ENCODE measurements at regions not wholly inside any gene's neighbourhood (a gene's known extent, or its start where the extent isn't known, plus 50 kb on each side); places are given as distances from the start of the nearest gene placed in this dataset.

- H3K36me3 Mint-ChIP-seq (ENCODE audit: insufficient read depth in 2 of 2) = no peaks in the 10 kb centered on the region
- peaks cover 12% of the 10 kb centered on the region for H3K27me3 Mint-ChIP-seq (ENCODE audit: low read depth)
- no peak overlapping the region for H3K4me3 Mint-ChIP-seq
- no peak overlapping the region for H3K27ac Mint-ChIP-seq
- DNase-seq (no peak), ATAC-seq (replicated peaks in 1 of 2) (no peak)
- H3K9me3 Mint-ChIP-seq = peaks cover 0 to 5% of the 10 kb centered on the region in 2 donors
- no peaks in the 10 kb centered on the region for H3K4me1 Mint-ChIP-seq (ENCODE audit: low read depth)
Observed at GRCh38 chr1:38466487-38466886, 393.1 kb downstream of the RRAGC start.

- no peaks in the 10 kb centered on the region for H3K36me3 Mint-ChIP-seq (ENCODE audit: insufficient read depth in 2 of 2)
- H3K4me3 Mint-ChIP-seq = no peak overlapping the region
- no peak overlapping the region for H3K27ac Mint-ChIP-seq
- H3K9me3 Mint-ChIP-seq = peaks cover 0 to 1% of the 10 kb centered on the region in 2 donors
- H3K27me3 Mint-ChIP-seq (ENCODE audit: low read depth) = peaks cover 6% of the 10 kb centered on the region
- no peak for ATAC-seq (replicated peaks in 1 of 2)
- DNase-seq = no peak
- no peaks in the 10 kb centered on the region for H3K4me1 Mint-ChIP-seq (ENCODE audit: low read depth)
Observed at GRCh38 chr1:38465460-38465859, 394.1 kb downstream of the RRAGC start.

- H3K27me3 Mint-ChIP-seq (ENCODE audit: low read depth) = peaks cover 19% of the 10 kb centered on the region
- no peak overlapping the region for H3K27ac Mint-ChIP-seq
- ATAC-seq (replicated peaks in 1 of 2) (no peak), DNase-seq (no peak)
- no peak overlapping the region for H3K4me3 Mint-ChIP-seq
- peaks cover 0 to 1% of the 10 kb centered on the region in 2 donors for H3K9me3 Mint-ChIP-seq
- no peaks in the 10 kb centered on the region for H3K36me3 Mint-ChIP-seq (ENCODE audit: insufficient read depth in 2 of 2)
- no peaks in the 10 kb centered on the region for H3K4me1 Mint-ChIP-seq (ENCODE audit: low read depth)
Observed at GRCh38 chr1:38464071-38464661, 395.4 kb downstream of the RRAGC start.

DNA sequence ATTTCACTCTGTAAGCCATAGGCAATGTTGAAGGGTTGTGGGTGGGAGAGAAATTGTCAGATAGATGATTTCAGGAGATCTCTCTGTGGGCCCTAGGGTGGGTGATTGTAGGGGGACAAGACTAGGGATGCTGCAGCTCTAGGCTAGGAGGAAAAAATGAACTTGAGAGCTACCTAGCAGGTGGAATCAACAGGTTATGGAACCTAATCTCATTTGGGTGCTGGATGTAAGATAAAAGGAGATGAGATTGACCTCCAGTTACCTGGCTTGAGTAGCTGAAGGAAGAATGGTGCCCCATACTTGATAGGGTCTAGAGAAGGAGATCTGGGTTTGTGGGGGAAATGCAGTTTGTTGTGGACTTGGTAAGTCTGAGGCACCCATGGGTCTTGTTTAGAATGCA lies 396.5 kb downstream of the RRAGC start:
- H3K4me3 Mint-ChIP-seq = no peak overlapping the region
- H3K9me3 Mint-ChIP-seq = peaks cover 0 to 1% of the 10 kb centered on the region in 2 donors
- H3K27ac Mint-ChIP-seq = no peak overlapping the region
- H3K4me1 Mint-ChIP-seq (ENCODE audit: low read depth) = no peaks in the 10 kb centered on the region
- DNase-seq = no peak
- H3K27me3 Mint-ChIP-seq (ENCODE audit: low read depth) = peaks cover 22% of the 10 kb centered on the region
- H3K36me3 Mint-ChIP-seq (ENCODE audit: insufficient read depth in 2 of 2) = no peaks in the 10 kb centered on the region
- no peak for ATAC-seq (replicated peaks in 1 of 2)

- Mint-ChIP-seq H3K36me3 (ENCODE audit: insufficient read depth in 2 of 2) (no peaks in the 10 kb centered on the region), H3K9me3 (no peaks in the 10 kb centered on the region), H3K27ac (no peak overlapping the region), H3K4me3 (no peak overlapping the region), H3K4me1 (ENCODE audit: low read depth) (no peaks in the 10 kb centered on the region), H3K27me3 (ENCODE audit: low read depth) (peaks cover 27% of the 10 kb centered on the region)
- no peak for DNase-seq
- ATAC-seq (replicated peaks in 1 of 2) = no peak
Observed at GRCh38 chr1:38456531-38456876, 403.1 kb downstream of the RRAGC start.

GRCh38 chr1:38455829-38456530 lies 403.6 kb downstream of the RRAGC start:
- peaks cover 27% of the 10 kb centered on the region for H3K27me3 Mint-ChIP-seq (ENCODE audit: low read depth)
- no peaks in the 10 kb centered on the region for H3K4me1 Mint-ChIP-seq (ENCODE audit: low read depth)
- H3K9me3 Mint-ChIP-seq = no peaks in the 10 kb centered on the region
- H3K27ac Mint-ChIP-seq = no peak overlapping the region
- no peak overlapping the region for H3K4me3 Mint-ChIP-seq
- no peaks in the 10 kb centered on the region for H3K36me3 Mint-ChIP-seq (ENCODE audit: insufficient read depth in 2 of 2)
- ATAC-seq (replicated peaks in 1 of 2) (no peak), DNase-seq (no peak)

GRCh38 chr1:38454749-38455441 lies 404.7 kb downstream of the RRAGC start:
- Mint-ChIP-seq H3K4me3 (no peak overlapping the region), H3K9me3 (no peaks in the 10 kb centered on the region), H3K4me1 (ENCODE audit: low read depth) (no peaks in the 10 kb centered on the region), H3K36me3 (ENCODE audit: insufficient read depth in 2 of 2) (no peaks in the 10 kb centered on the region), H3K27ac (no peak overlapping the region), H3K27me3 (ENCODE audit: low read depth) (peaks cover 22% of the 10 kb centered on the region)
- ATAC-seq (replicated peaks in 1 of 2) = no peak
- no peak for DNase-seq

- Mint-ChIP-seq H3K27ac (no peak overlapping the region), H3K36me3 (ENCODE audit: insufficient read depth in 2 of 2) (no peaks in the 10 kb centered on the region), H3K4me3 (no peak overlapping the region), H3K27me3 (ENCODE audit: low read depth) (peaks cover 15% of the 10 kb centered on the region), H3K9me3 (no peaks in the 10 kb centered on the region), H3K4me1 (ENCODE audit: low read depth) (no peaks in the 10 kb centered on the region)
- DNase-seq (no peak), ATAC-seq (replicated peaks in 1 of 2) (no peak)
Observed at GRCh38 chr1:38454236-38454635, 405.3 kb downstream of the RRAGC start.

DNA sequence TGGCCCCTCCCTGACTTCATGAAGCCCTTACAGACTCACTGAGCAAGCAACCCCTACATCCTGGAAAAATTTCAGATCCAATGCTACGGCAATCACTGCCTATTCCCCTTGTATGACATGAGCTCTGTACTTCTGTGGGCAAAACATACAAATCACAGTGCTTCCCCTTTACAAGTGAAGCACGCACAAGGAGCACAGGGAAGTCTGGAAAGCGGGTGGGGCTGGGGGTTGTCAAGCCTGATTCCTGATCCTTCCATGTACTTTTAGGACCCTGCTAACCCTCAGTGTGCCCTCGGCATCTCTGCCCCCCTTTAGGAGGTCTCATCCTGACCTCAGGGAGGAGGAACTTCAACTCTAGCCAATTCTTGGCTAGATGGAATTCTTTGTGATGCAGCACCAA lies 405.7 kb upstream of the POU3F1 start:
- ATAC-seq (replicated peaks in 1 of 2) = no peak
- peaks cover 22% of the 10 kb centered on the region for H3K27me3 Mint-ChIP-seq (ENCODE audit: low read depth)
- H3K9me3 Mint-ChIP-seq = no peaks in the 10 kb centered on the region
- H3K36me3 Mint-ChIP-seq (ENCODE audit: insufficient read depth in 2 of 2) = no peaks in the 10 kb centered on the region
- H3K4me1 Mint-ChIP-seq (ENCODE audit: low read depth) = no peaks in the 10 kb centered on the region
- H3K4me3 Mint-ChIP-seq = no peak overlapping the region
- no peak overlapping the region for H3K27ac Mint-ChIP-seq
- no peak for DNase-seq

DNA sequence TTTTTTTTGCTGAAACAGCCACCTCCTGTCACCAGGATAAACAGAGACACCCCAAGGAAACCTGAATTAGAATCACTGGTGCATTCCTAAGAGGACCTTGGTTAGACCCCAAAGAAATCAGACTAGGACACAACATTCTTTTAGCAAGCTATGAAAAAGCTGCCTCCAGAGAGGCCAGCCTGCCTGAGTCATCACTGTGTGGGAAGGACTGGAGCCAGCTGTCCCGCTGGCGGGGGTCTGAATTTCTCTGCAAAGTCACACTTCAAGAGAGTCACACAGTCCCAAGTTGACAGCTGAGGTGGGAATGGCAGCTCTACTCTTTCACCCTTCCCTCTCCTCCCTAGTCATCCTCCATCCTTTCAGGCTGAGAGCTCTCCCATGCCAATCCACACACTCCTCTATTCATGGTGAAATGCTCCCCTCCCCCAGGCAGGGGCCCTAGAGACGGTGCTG lies 405.0 kb upstream of the POU3F1 start:
- DNase-seq (no peak), ATAC-seq (replicated peaks in 1 of 2) (no peak)
- Mint-ChIP-seq H3K4me3 (no peak overlapping the region), H3K36me3 (ENCODE audit: insufficient read depth in 2 of 2) (no peaks in the 10 kb centered on the region), H3K27ac (no peak overlapping the region), H3K27me3 (ENCODE audit: low read depth) (peaks cover 21% of the 10 kb centered on the region), H3K4me1 (ENCODE audit: low read depth) (no peaks in the 10 kb centered on the region), H3K9me3 (no peaks in the 10 kb centered on the region)

DNA sequence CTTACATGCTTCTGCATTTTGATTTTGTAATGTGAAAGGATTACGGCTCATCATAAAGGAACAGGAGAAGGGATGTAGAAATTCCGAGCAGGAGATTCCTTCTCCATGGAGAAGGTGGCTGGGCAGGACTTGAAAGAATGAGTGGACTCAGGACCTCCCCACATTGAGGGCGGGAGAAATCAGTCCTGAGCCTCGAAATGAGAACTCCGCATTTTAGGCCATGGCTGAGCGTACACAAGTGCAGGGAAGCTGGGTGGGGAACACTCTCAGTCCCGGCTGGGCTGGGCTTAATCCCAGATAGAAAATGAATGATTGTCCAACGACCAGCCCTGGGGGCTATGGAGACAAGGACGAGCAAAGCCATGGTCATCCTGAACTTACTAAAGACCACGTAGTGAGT lies 402.3 kb upstream of the POU3F1 start:
- H3K36me3 Mint-ChIP-seq (ENCODE audit: insufficient read depth in 2 of 2) = no peaks in the 10 kb centered on the region
- H3K4me1 Mint-ChIP-seq (ENCODE audit: low read depth) = no peaks in the 10 kb centered on the region
- peaks cover 22% of the 10 kb centered on the region for H3K27me3 Mint-ChIP-seq (ENCODE audit: low read depth)
- ATAC-seq (replicated peaks in 1 of 2) (no peak), DNase-seq (no peak)
- H3K4me3 Mint-ChIP-seq = no peak overlapping the region
- H3K27ac Mint-ChIP-seq = no peak overlapping the region
- no peaks in the 10 kb centered on the region for H3K9me3 Mint-ChIP-seq

- ATAC-seq (replicated peaks in 1 of 2) (no peak), DNase-seq (no peak)
- Mint-ChIP-seq H3K4me1 (ENCODE audit: low read depth) (no peaks in the 10 kb centered on the region), H3K4me3 (no peak overlapping the region), H3K27ac (no peak overlapping the region), H3K9me3 (peaks cover under 1% of the 10 kb centered on the region in 2 donors), H3K27me3 (ENCODE audit: low read depth) (peaks cover 22% of the 10 kb centered on the region), H3K36me3 (ENCODE audit: insufficient read depth in 2 of 2) (no peaks in the 10 kb centered on the region)
Observed at GRCh38 chr1:38446936-38447335, 400.3 kb upstream of the POU3F1 start.

DNA sequence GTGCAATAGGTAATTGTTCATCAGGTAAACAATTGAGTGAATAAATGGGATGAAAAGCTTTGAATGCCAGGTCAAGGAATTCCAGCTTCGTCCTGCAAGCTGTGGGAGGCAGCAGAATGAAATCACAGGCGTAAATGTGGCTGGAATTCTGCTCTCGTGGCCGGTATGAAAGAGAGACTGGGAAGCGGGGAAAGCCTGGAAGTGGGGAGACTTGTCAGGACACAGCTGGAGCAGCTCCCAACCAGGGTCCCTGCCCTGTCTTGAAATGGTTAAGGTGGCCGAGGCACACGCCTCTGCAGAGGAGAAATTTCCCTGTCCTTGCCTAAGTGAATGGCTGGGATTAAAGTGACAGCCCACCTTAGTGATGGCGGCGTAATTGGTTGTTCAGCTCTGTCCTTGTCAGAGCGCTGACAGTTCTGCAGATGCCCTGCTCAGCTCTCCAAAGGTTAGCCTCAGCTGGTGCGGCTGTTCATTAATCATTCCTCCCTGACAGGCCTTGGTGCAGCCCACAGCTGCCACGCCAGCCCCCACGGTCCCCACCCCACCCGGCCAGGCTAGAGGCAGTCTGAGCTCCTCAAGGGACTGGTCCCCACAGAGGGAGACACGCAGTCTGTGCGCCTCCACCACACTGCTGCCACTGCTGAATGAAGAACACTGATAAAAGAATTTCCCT lies 398.3 kb upstream of the POU3F1 start:
- peaks cover 4 to 9% of the 10 kb centered on the region in 2 donors for H3K9me3 Mint-ChIP-seq
- no peak for ATAC-seq (replicated peaks in 1 of 2)
- H3K4me3 Mint-ChIP-seq = no peak overlapping the region
- H3K27me3 Mint-ChIP-seq (ENCODE audit: low read depth) = peaks cover 22% of the 10 kb centered on the region
- no peaks in the 10 kb centered on the region for H3K4me1 Mint-ChIP-seq (ENCODE audit: low read depth)
- H3K36me3 Mint-ChIP-seq (ENCODE audit: insufficient read depth in 2 of 2) = peaks cover 0 to 10% of the 10 kb centered on the region in 2 donors
- no peak for DNase-seq
- H3K27ac Mint-ChIP-seq = no peak overlapping the region

Measured in activated T-cell treated with anti-CD3 and anti-CD28 coated beads, Interleukin-2, amount 50 U/mL, for 72 hours (primary cell).